HG03196 (cell line): ENCODE measurements at regions not wholly inside any gene's neighbourhood (a gene's known extent, or its start where the extent isn't known, plus 50 kb on each side); places are given as distances from the start of the nearest gene placed in this dataset.

ENCODE experiments used
- ATAC-seq: cut with Tn5 transposase; IDR thresholded peaks from one replicate; pipeline ENCODE4 v1.9.1; 2021; ENCODE audit not compliant: unreplicated experiment

- no peak for ATAC-seq
Observed at GRCh38 chr14:101495827-101496775, 65.2 kb upstream of the DIO3 start.

GRCh38 chr14:101496776-101497683 is 64.3 kb upstream of the DIO3 start:
- ATAC-seq: no peak

- ATAC-seq: no peak
Observed at GRCh38 chr14:101497684-101498525, 63.4 kb upstream of the DIO3 start.

GRCh38 chr14:101498526-101498860 is 62.8 kb upstream of the DIO3 start:
- ATAC-seq: no peak

GRCh38 chr14:101499080-101499479 is 62.2 kb upstream of the DIO3 start:
- ATAC-seq: no peak

GRCh38 chr14:101499513-101499912 is 61.8 kb upstream of the DIO3 start:
- no peak for ATAC-seq

- no peak for ATAC-seq
Observed at GRCh38 chr14:101500061-101500460, 61.2 kb upstream of the DIO3 start.

- ATAC-seq: no peak
Observed at GRCh38 chr14:101500681-101501080, 60.6 kb upstream of the DIO3 start.

GRCh38 chr14:101501341-101501740 is 60.0 kb upstream of the DIO3 start:
- ATAC-seq: no peak

GRCh38 chr14:101501858-101502615 is 59.3 kb upstream of the DIO3 start:
- no peak for ATAC-seq

GRCh38 chr14:101502761-101503392 is 58.4 kb upstream of the DIO3 start:
- ATAC-seq: no peak

GRCh38 chr14:101503431-101504095 is 57.7 kb upstream of the DIO3 start:
- no peak for ATAC-seq

GRCh38 chr14:101504096-101504948 is 57.0 kb upstream of the DIO3 start:
- ATAC-seq: no peak

- no peak for ATAC-seq
Observed at GRCh38 chr14:101505236-101505970, 55.9 kb upstream of the DIO3 start.

GRCh38 chr14:101506211-101506925 is 54.9 kb upstream of the DIO3 start:
- ATAC-seq: no peak

- no peak for ATAC-seq
Observed at GRCh38 chr14:101506926-101507835, 54.1 kb upstream of the DIO3 start.
